ENCODE measurements at regions not wholly inside any gene's neighbourhood (a gene's known extent, or its start where the extent isn't known, plus 50 kb on each side); places are given as distances from the start of the nearest gene placed in this dataset.

GRCh38 chr2:144322379-144322778 lies 197.5 kb downstream of the ZEB2 start:
- Histone ChIP-seq H3K36me3 (ENCODE audit: insufficient read depth, low read length) (no peaks in the 10 kb centered on the region; the same call in 1 of the 2 replicates), H3K27ac (ENCODE audit: low read depth, low read length) (no peak overlapping the region), H3K4me1 (ENCODE audit: insufficient read depth, low read length) (peaks cover 6% of the 10 kb centered on the region; the same call in 1 of the 2 replicates), H3K27me3 (ENCODE audit: insufficient read depth, low read length) (no peaks in the 10 kb centered on the region), H3K9ac (ENCODE audit: low read depth, low read length) (no peak overlapping the region), H3K9me3 (ENCODE audit: insufficient read depth, low read depth, low read length) (no peaks in the 10 kb centered on the region; the same call in 1 of the 2 replicates), H3K4me3 (ENCODE audit: low read length) (no peak overlapping the region)
- WGBS, result 100% methylated on average over 1 of the region's 2 CpGs

- no peaks in the 10 kb centered on the region; the same call in 1 of the 2 replicates for H3K36me3 ChIP-seq (ENCODE audit: insufficient read depth, low read length)
- no peak overlapping the region for H3K4me3 ChIP-seq (ENCODE audit: low read length)
- 98% methylated on average over 1 of the region's 1 CpG for WGBS
- H3K9me3 ChIP-seq (ENCODE audit: insufficient read depth, low read depth, low read length), result no peaks in the 10 kb centered on the region; the same call in 1 of the 2 replicates
- H3K9ac ChIP-seq (ENCODE audit: low read depth, low read length), result no peak overlapping the region
- no peak overlapping the region for H3K27ac ChIP-seq (ENCODE audit: low read depth, low read length)
- H3K27me3 ChIP-seq (ENCODE audit: insufficient read depth, low read length), result no peaks in the 10 kb centered on the region
- peaks cover 6% of the 10 kb centered on the region; the same call in 1 of the 2 replicates for H3K4me1 ChIP-seq (ENCODE audit: insufficient read depth, low read length)
Observed at GRCh38 chr2:144320491-144320890, 199.4 kb downstream of the ZEB2 start.

GRCh38 chr2:144317071-144317738 lies 202.7 kb downstream of the ZEB2 start:
- peaks cover 3% of the 10 kb centered on the region; the same call in 1 of the 2 replicates for H3K36me3 ChIP-seq (ENCODE audit: insufficient read depth, low read length)
- WGBS, result 100% methylated on average over 2 of the region's 2 CpGs
- no peak overlapping the region for H3K27ac ChIP-seq (ENCODE audit: low read depth, low read length)
- no peaks in the 10 kb centered on the region for H3K4me1 ChIP-seq (ENCODE audit: insufficient read depth, low read length)
- no peak overlapping the region for H3K4me3 ChIP-seq (ENCODE audit: low read length)
- peaks cover 13% of the 10 kb centered on the region for H3K9me3 ChIP-seq (ENCODE audit: insufficient read depth, low read depth, low read length)
- H3K27me3 ChIP-seq (ENCODE audit: insufficient read depth, low read length), result no peaks in the 10 kb centered on the region
- H3K9ac ChIP-seq (ENCODE audit: low read depth, low read length), result no peak overlapping the region

- no peaks in the 10 kb centered on the region for H3K27me3 ChIP-seq (ENCODE audit: insufficient read depth, low read length)
- peaks cover 4% of the 10 kb centered on the region; the same call in 1 of the 2 replicates for H3K4me1 ChIP-seq (ENCODE audit: insufficient read depth, low read length)
- H3K4me3 ChIP-seq (ENCODE audit: low read length), result no peak overlapping the region
- 97% methylated on average over 3 of the region's 4 CpGs for WGBS
- H3K36me3 ChIP-seq (ENCODE audit: insufficient read depth, low read length), result peaks cover 3% of the 10 kb centered on the region; the same call in 1 of the 2 replicates
- H3K9me3 ChIP-seq (ENCODE audit: insufficient read depth, low read depth, low read length), result peaks cover 14% of the 10 kb centered on the region
- H3K27ac ChIP-seq (ENCODE audit: low read depth, low read length), result no peak overlapping the region
- H3K9ac ChIP-seq (ENCODE audit: low read depth, low read length), result no peak overlapping the region
Observed at GRCh38 chr2:144310889-144311608, 208.9 kb downstream of the ZEB2 start.

GRCh38 chr2:144310484-144310883 lies 209.4 kb downstream of the ZEB2 start:
- H3K4me3 ChIP-seq (ENCODE audit: low read length), result no peak overlapping the region
- H3K27ac ChIP-seq (ENCODE audit: low read depth, low read length), result no peak overlapping the region
- H3K9ac ChIP-seq (ENCODE audit: low read depth, low read length), result no peak overlapping the region
- H3K9me3 ChIP-seq (ENCODE audit: insufficient read depth, low read depth, low read length), result peaks cover 14% of the 10 kb centered on the region
- no peaks in the 10 kb centered on the region for H3K27me3 ChIP-seq (ENCODE audit: insufficient read depth, low read length)
- H3K4me1 ChIP-seq (ENCODE audit: insufficient read depth, low read length), result peaks cover 4% of the 10 kb centered on the region; the same call in 1 of the 2 replicates
- 87% methylated on average over 2 of the region's 2 CpGs for WGBS
- peaks cover 3% of the 10 kb centered on the region; the same call in 1 of the 2 replicates for H3K36me3 ChIP-seq (ENCODE audit: insufficient read depth, low read length)

- Histone ChIP-seq H3K4me3 (ENCODE audit: low read length) (no peak overlapping the region), H3K27me3 (ENCODE audit: insufficient read depth, low read length) (no peaks in the 10 kb centered on the region), H3K36me3 (ENCODE audit: insufficient read depth, low read length) (peaks cover 3% of the 10 kb centered on the region; the same call in 1 of the 2 replicates), H3K9ac (ENCODE audit: low read depth, low read length) (no peak overlapping the region), H3K9me3 (ENCODE audit: insufficient read depth, low read depth, low read length) (peaks cover 6% of the 10 kb centered on the region), H3K4me1 (ENCODE audit: insufficient read depth, low read length) (peaks cover 4% of the 10 kb centered on the region; the same call in 1 of the 2 replicates), H3K27ac (ENCODE audit: low read depth, low read length) (no peak overlapping the region)
- WGBS, result 100% methylated on average over 1 of the region's 2 CpGs
Observed at GRCh38 chr2:144307711-144308110, 212.2 kb downstream of the ZEB2 start.

- H3K27ac ChIP-seq (ENCODE audit: low read depth, low read length), result no peak overlapping the region
- 100% methylated on average over 1 of the region's 1 CpG for WGBS
Observed at GRCh38 chr2:144304202-144304601, 215.7 kb downstream of the ZEB2 start.

GRCh38 chr2:144300632-144301031 lies 219.3 kb downstream of the ZEB2 start:
- no peak overlapping the region for H3K9ac ChIP-seq (ENCODE audit: low read depth, low read length)
- WGBS, result 97% methylated on average over 2 of the region's 2 CpGs
- H3K4me1 ChIP-seq (ENCODE audit: insufficient read depth, low read length), result no peaks in the 10 kb centered on the region
- no peaks in the 10 kb centered on the region for H3K36me3 ChIP-seq (ENCODE audit: insufficient read depth, low read length)
- H3K27ac ChIP-seq (ENCODE audit: low read depth, low read length), result no peak overlapping the region
- no peaks in the 10 kb centered on the region for H3K27me3 ChIP-seq (ENCODE audit: insufficient read depth, low read length)
- no peak overlapping the region for H3K4me3 ChIP-seq (ENCODE audit: low read length)
- H3K9me3 ChIP-seq (ENCODE audit: insufficient read depth, low read depth, low read length), result no peaks in the 10 kb centered on the region

More at GRCh38 chr2:144304202-144304601, 215.7 kb downstream of the ZEB2 start:
- no peak overlapping the region for H3K4me3 ChIP-seq (ENCODE audit: low read length)
- no peaks in the 10 kb centered on the region for H3K36me3 ChIP-seq (ENCODE audit: insufficient read depth, low read length)
- H3K27me3 ChIP-seq (ENCODE audit: insufficient read depth, low read length), result no peaks in the 10 kb centered on the region
- H3K9ac ChIP-seq (ENCODE audit: low read depth, low read length), result no peak overlapping the region
- H3K9me3 ChIP-seq (ENCODE audit: insufficient read depth, low read depth, low read length), result no peaks in the 10 kb centered on the region
- peaks cover 4% of the 10 kb centered on the region; the same call in 1 of the 2 replicates for H3K4me1 ChIP-seq (ENCODE audit: insufficient read depth, low read length)

- no peaks in the 10 kb centered on the region for H3K36me3 ChIP-seq (ENCODE audit: insufficient read depth, low read length)
- H3K27me3 ChIP-seq (ENCODE audit: insufficient read depth, low read length), result no peaks in the 10 kb centered on the region
- H3K4me3 ChIP-seq (ENCODE audit: low read length), result no peak overlapping the region
- WGBS, result 92% methylated on average over 1 of the region's 1 CpG
- no peak overlapping the region for H3K9ac ChIP-seq (ENCODE audit: low read depth, low read length)
- no peaks in the 10 kb centered on the region for H3K9me3 ChIP-seq (ENCODE audit: insufficient read depth, low read depth, low read length)
- no peak overlapping the region for H3K27ac ChIP-seq (ENCODE audit: low read depth, low read length)
- H3K4me1 ChIP-seq (ENCODE audit: insufficient read depth, low read length), result peaks cover 6% of the 10 kb centered on the region; the same call in 1 of the 2 replicates
Observed at GRCh38 chr2:144290276-144290675, 229.6 kb downstream of the ZEB2 start.

- 100% methylated on average over 1 of the region's 3 CpGs for WGBS
- Histone ChIP-seq H3K4me3 (ENCODE audit: low read length) (no peak overlapping the region), H3K36me3 (ENCODE audit: insufficient read depth, low read length) (no peaks in the 10 kb centered on the region), H3K9me3 (ENCODE audit: insufficient read depth, low read depth, low read length) (no peaks in the 10 kb centered on the region), H3K27ac (ENCODE audit: low read depth, low read length) (no peak overlapping the region), H3K9ac (ENCODE audit: low read depth, low read length) (no peak overlapping the region), H3K4me1 (ENCODE audit: insufficient read depth, low read length) (peaks cover 6% of the 10 kb centered on the region; the same call in 1 of the 2 replicates), H3K27me3 (ENCODE audit: insufficient read depth, low read length) (no peaks in the 10 kb centered on the region)
Observed at GRCh38 chr2:144288438-144288837, 231.5 kb downstream of the ZEB2 start.

GRCh38 chr2:144285324-144285723 lies 234.6 kb downstream of the ZEB2 start:
- Histone ChIP-seq H3K9ac (ENCODE audit: low read depth, low read length) (no peak overlapping the region), H3K4me1 (ENCODE audit: insufficient read depth, low read length) (peaks cover 15% of the 10 kb centered on the region; the same call in 1 of the 2 replicates), H3K27me3 (ENCODE audit: insufficient read depth, low read length) (no peaks in the 10 kb centered on the region), H3K27ac (ENCODE audit: low read depth, low read length) (no peak overlapping the region), H3K36me3 (ENCODE audit: insufficient read depth, low read length) (no peaks in the 10 kb centered on the region), H3K9me3 (ENCODE audit: insufficient read depth, low read depth, low read length) (no peaks in the 10 kb centered on the region), H3K4me3 (ENCODE audit: low read length) (no peak overlapping the region)

Measured in HUES64 (cell line).